DND-41 (cell line): ENCODE measurements at regions not wholly inside any gene's neighbourhood (a gene's known extent, or its start where the extent isn't known, plus 50 kb on each side); places are given as distances from the start of the nearest gene placed in this dataset.
A peak's percentile ranks its signal among the peaks of the same experiment; 100 is the strongest.

ENCODE experiments used
- ATAC-seq: fragments of 200-7000 bp; cut with Tn5 transposase; 3 replicates; pipeline ENCODE4 v1.9.1; 2021; ENCODE audit warnings: low read depth; ENCODE audit not compliant: insufficient read depth
- DNase-seq: peaks from one replicate; pipeline ENCODE4 v3.0.0-alpha.2; 2020
- H2AFZ ChIP-seq: 2 replicates; pipeline ENCODE4 v1.6.0; 2012; ENCODE audit warnings: low read depth, low read length
- H3K27ac ChIP-seq: 2 replicates; pipeline ENCODE4 v1.5.1; 2012; ENCODE audit warnings: low read length, inconsistent platforms
- H3K27me3 ChIP-seq: fragments of 200-600 bp; sonication (generic); 2 replicates; pipeline ENCODE4 v1.6.0; 2012; ENCODE audit warnings: low read length, mild to moderate bottlenecking, inconsistent platforms; ENCODE audit not compliant: insufficient read depth, poor library complexity
- H3K36me3 ChIP-seq: 2 replicates; pipeline ENCODE4 v1.5.1; 2012; ENCODE audit warnings: low read length, inconsistent platforms; ENCODE audit not compliant: insufficient read depth
- H3K4me1 ChIP-seq: 2 replicates; pipeline ENCODE4 v1.5.1; 2012; ENCODE audit warnings: mild to moderate bottlenecking, low read length; ENCODE audit not compliant: insufficient read depth
- H3K4me2 ChIP-seq: 2 replicates; pipeline ENCODE4 v1.6.0; 2012; ENCODE audit warnings: mild to moderate bottlenecking, moderate library complexity, low read length, inconsistent platforms; ENCODE audit not compliant: insufficient read depth
- H3K4me3 ChIP-seq, 2 experiments: fragments of 200-600 bp in 1 of 2; shearing (Covaris generic) in 1 of 2; 2 replicates each; pipeline ENCODE4 v1.5.1; 2012 to 2016; ENCODE audit warnings: inconsistent platforms in 2 of 2, low read length in 2 of 2, mild to moderate bottlenecking in 2 of 2, low read depth in 1 of 2, moderate library complexity in 1 of 2
- H3K79me2 ChIP-seq: 2 replicates; pipeline ENCODE4 v1.6.0; 2012; ENCODE audit warnings: low read length, inconsistent platforms; ENCODE audit not compliant: insufficient read depth
- H3K9ac ChIP-seq: 2 replicates; pipeline ENCODE4 v1.6.0; 2012; ENCODE audit warnings: low read depth, mild to moderate bottlenecking, inconsistent platforms, low read length, moderate library complexity
- H3K9me3 ChIP-seq: 2 replicates; pipeline ENCODE4 v1.5.1; 2012; ENCODE audit warnings: low read length, moderate library complexity, mild to moderate bottlenecking, inconsistent platforms; ENCODE audit not compliant: insufficient read depth, severe bottlenecking
- H4K20me1 ChIP-seq: 2 replicates; pipeline ENCODE4 v1.6.0; 2012; ENCODE audit warnings: low read length; ENCODE audit not compliant: insufficient read depth
- EZH2 ChIP-seq: IDR thresholded peaks from 3 replicates; pipeline ENCODE4 v1.6.1; 2012; ENCODE audit warnings: borderline replicate concordance, low read depth, mild to moderate bottlenecking, moderate library complexity, low read length, inconsistent platforms; ENCODE audit not compliant: severe bottlenecking
- TF ChIP-seq, protein P1 (sequence below): IDR thresholded peaks from 2 replicates; pipeline ENCODE4 v1.5.1; 2012; ENCODE audit warnings: borderline replicate concordance, low read length, moderate library complexity, mild to moderate bottlenecking; ENCODE audit not compliant: poor library complexity, severe bottlenecking; ENCODE audit errors: extremely low read depth

GRCh38 chr2:40754912-40755311, 303.0 kb upstream of the SLC8A1 start:
- no peaks in the 10 kb centered on the region for H3K4me1 ChIP-seq
- TF ChIP-seq EZH2, result no peak
- TF ChIP-seq, protein P1, sequence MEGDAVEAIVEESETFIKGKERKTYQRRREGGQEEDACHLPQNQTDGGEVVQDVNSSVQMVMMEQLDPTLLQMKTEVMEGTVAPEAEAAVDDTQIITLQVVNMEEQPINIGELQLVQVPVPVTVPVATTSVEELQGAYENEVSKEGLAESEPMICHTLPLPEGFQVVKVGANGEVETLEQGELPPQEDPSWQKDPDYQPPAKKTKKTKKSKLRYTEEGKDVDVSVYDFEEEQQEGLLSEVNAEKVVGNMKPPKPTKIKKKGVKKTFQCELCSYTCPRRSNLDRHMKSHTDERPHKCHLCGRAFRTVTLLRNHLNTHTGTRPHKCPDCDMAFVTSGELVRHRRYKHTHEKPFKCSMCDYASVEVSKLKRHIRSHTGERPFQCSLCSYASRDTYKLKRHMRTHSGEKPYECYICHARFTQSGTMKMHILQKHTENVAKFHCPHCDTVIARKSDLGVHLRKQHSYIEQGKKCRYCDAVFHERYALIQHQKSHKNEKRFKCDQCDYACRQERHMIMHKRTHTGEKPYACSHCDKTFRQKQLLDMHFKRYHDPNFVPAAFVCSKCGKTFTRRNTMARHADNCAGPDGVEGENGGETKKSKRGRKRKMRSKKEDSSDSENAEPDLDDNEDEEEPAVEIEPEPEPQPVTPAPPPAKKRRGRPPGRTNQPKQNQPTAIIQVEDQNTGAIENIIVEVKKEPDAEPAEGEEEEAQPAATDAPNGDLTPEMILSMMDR, result no peak
- no peak overlapping the region for H3K4me2 ChIP-seq
- no peak for DNase-seq
- no peaks in the 10 kb centered on the region for H3K27me3 ChIP-seq
- H3K9ac ChIP-seq, result no peak overlapping the region
- no peak overlapping the region for H3K27ac ChIP-seq
- H3K36me3 ChIP-seq, result no peaks in the 10 kb centered on the region
- no peaks in the 10 kb centered on the region for H3K9me3 ChIP-seq
- no peak overlapping the region for H2AFZ ChIP-seq
- H3K79me2 ChIP-seq, result no peaks in the 10 kb centered on the region
- H3K4me3 ChIP-seq, result no peak overlapping the region
- no peak for ATAC-seq
- no peaks in the 10 kb centered on the region for H4K20me1 ChIP-seq

DNA sequence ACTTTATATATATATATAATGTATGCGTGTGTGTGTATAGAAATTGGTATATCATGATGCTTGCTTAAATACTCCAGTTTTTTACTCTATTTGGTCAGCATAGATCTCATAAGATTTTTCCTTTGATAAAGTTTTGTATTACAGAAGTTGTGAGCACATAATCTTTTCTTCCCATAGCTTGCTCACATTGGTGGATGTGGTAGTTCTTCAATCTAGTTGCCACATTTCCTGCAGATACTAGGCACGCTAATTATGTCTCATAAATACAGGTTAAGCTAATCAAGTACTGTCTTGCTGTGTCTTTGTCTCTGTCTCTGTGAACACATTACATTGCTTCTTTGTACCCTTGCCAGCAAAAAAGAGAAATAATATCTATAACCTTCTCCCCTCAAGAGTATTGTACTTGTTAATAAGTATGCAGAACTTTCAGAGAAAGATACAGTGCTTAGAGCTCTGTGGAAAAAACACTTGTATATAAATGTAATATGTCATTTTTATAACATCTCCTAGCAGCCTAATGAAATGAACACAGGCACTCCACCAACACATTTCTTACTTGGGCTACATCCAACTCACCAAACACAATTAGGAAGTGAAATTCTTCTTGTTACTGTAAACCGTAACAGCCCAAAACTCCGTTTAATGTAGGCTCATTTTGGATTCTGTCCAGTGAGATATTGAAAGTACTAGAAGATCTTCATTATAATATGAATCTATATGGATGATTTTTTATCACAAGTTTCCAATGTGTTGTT, 306.7 kb upstream of the SLC8A1 start:
- no peaks in the 10 kb centered on the region for H3K36me3 ChIP-seq
- TF ChIP-seq, protein P1, result no peak
- TF ChIP-seq EZH2, result no peak
- no peak overlapping the region for H3K27ac ChIP-seq
- no peak overlapping the region for H3K4me2 ChIP-seq
- 0 out of 2 replicates have a peak overlapping the region, but pooled peaks have one; percentile 52 for H2AFZ ChIP-seq
- no peak overlapping the region for H3K9ac ChIP-seq
- H3K27me3 ChIP-seq, result no peaks in the 10 kb centered on the region
- H3K79me2 ChIP-seq, result no peaks in the 10 kb centered on the region
- H3K4me1 ChIP-seq, result no peaks in the 10 kb centered on the region
- DNase-seq, result no peak
- no peaks in the 10 kb centered on the region for H4K20me1 ChIP-seq
- ATAC-seq, result no peak
- H3K4me3 ChIP-seq, result no peak overlapping the region
- no peaks in the 10 kb centered on the region for H3K9me3 ChIP-seq

- H3K4me1 ChIP-seq, result no peaks in the 10 kb centered on the region
- H3K27ac ChIP-seq, result no peak overlapping the region
- no peaks in the 10 kb centered on the region for H3K27me3 ChIP-seq
- peak overlapping the region; percentile 34; the same call in 1 of the 2 replicates for H2AFZ ChIP-seq
- H3K9me3 ChIP-seq, result no peaks in the 10 kb centered on the region
- H4K20me1 ChIP-seq, result no peaks in the 10 kb centered on the region
- TF ChIP-seq, protein P1, result peak; percentile 75
- TF ChIP-seq EZH2, result no peak
- H3K4me3 ChIP-seq, result no peak overlapping the region
- no peak overlapping the region for H3K9ac ChIP-seq
- H3K79me2 ChIP-seq, result no peaks in the 10 kb centered on the region
- DNase-seq (peak; percentile 49), ATAC-seq (peak; percentile 85)
- no peaks in the 10 kb centered on the region for H3K36me3 ChIP-seq
- H3K4me2 ChIP-seq, result no peak overlapping the region
Measured at GRCh38 chr2:40760071-40760666, 308.3 kb upstream of the SLC8A1 start.
